Activated T-helper 17 cell treated with anti-CD3 and anti-CD28 coated beads, Interleukin-2, amount 50 U/mL, for 72 hours (primary cell): ENCODE measurements at regions not wholly inside any gene's neighbourhood (a gene's known extent, or its start where the extent isn't known, plus 50 kb on each side); places are given as distances from the start of the nearest gene placed in this dataset.

Experiments used
- ATAC-seq: fragments of 150-1000 bp; cut with Tn5 transposase; replicated peaks from 2 replicates; pipeline ENCODE4 v1.10.0; 2021; ENCODE audit warnings: mild to moderate bottlenecking, moderate library complexity
- H3K27ac Mint-ChIP-seq: one replicate; pipeline ENCODE4 v1.8.0; 2022; ENCODE audit warnings: mixed read lengths
- H3K27me3 Mint-ChIP-seq: one replicate; pipeline ENCODE4 v1.8.0; 2022; ENCODE audit warnings: mixed read lengths
- H3K36me3 Mint-ChIP-seq: one replicate; pipeline ENCODE4 v1.8.0; 2022; ENCODE audit warnings: low read depth, mild to moderate bottlenecking, mixed read lengths
- H3K4me1 Mint-ChIP-seq: one replicate; pipeline ENCODE4 v1.8.0; 2022; ENCODE audit warnings: mixed read lengths
- H3K4me3 Mint-ChIP-seq: one replicate; pipeline ENCODE4 v1.8.0; 2022; ENCODE audit warnings: mild to moderate bottlenecking, mixed read lengths
- H3K9me3 Mint-ChIP-seq: one replicate; pipeline ENCODE4 v1.8.0; 2022; ENCODE audit warnings: mixed read lengths

DNA sequence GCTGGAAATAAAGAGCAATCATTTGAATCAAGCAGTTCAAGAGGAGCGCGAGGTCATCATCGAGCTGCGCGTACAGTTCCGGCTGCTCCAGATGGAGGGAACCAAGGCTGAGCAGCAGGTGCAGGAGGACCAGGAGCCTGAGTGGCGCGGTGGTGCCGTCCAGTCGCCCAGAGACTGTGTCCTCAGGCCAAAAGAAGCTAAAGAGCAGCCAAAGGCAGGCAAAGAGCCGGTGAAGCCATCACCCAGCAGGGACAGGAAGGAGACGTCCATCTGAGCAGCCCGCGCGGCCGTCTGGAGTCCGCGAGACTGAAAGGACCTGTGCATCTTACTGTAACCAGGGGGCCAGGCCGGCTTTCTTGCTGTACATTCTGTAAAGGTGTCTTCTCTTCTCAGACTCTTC, 277.2 kb upstream of the TTC14 start:
- ATAC-seq, result no peak
- no peaks in the 10 kb centered on the region for H3K9me3 Mint-ChIP-seq
- H3K4me1 Mint-ChIP-seq, result no peaks in the 10 kb centered on the region
- no peak overlapping the region for H3K4me3 Mint-ChIP-seq
- H3K36me3 Mint-ChIP-seq, result no peaks in the 10 kb centered on the region
- H3K27ac Mint-ChIP-seq, result no peak overlapping the region
- H3K27me3 Mint-ChIP-seq, result no peaks in the 10 kb centered on the region

DNA sequence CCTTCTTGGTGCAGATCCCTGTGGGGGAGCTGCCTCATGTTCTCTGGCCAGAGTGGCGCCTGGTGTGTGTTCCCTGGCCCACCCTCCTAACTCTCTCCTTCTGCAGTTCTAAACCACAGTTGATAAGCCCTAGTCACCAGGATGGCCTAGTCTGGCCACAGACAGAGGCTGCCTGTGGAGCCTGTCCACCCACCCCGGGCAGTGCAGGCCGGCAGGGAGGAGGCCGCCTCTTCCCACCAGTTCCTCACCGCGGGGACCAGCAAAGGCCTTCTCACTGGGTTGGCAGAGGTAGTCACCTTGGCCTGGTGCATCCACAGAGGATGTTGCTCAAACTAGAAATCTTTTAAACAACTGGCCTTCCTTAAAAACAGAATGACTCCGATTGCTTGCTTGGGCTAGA, 276.4 kb upstream of the TTC14 start:
- no peak for ATAC-seq
- Mint-ChIP-seq H3K4me1 (no peaks in the 10 kb centered on the region), H3K27ac (no peak overlapping the region), H3K9me3 (no peaks in the 10 kb centered on the region), H3K36me3 (no peaks in the 10 kb centered on the region), H3K4me3 (no peak overlapping the region), H3K27me3 (no peaks in the 10 kb centered on the region)

DNA sequence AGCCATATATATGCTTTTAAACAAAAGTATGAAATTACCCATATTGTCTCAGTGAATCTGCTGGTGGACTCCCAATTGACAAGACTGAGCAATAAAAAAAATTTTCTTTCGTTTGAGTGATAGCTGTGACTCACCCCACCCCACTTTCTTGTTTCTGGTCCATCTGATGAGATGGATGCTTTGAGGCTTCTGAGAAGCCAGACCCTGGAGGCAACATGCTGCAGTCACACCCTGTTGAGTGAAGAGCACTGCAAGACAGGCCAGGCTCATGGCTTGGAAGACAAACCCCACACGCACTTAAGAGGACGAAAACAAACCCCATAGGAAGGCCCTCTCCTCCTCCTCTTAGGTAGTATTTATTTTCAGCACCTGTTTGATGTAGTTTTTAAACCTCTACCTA, 276.0 kb upstream of the TTC14 start:
- no peaks in the 10 kb centered on the region for H3K9me3 Mint-ChIP-seq

DNA sequence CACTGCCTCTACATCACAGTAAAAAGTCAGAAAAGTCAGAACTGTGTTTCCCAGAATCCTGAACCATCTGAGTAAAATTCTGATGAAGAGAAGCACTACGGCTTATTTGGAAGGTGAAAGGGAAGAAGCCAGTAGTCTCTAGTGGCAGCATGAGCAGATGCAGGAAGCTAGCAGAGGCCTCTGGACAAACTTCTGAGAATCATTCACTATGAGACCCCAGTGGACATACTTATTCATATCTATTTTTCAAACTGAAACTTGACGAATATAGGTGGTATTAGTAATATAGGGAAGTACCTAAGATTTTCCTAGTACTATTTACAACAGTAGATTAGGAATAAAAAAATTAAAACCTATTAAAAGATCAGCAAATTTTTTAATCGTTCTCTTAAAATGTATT, 272.8 kb upstream of the TTC14 start:
- Mint-ChIP-seq H3K36me3 (no peaks in the 10 kb centered on the region), H3K4me1 (no peaks in the 10 kb centered on the region), H3K27me3 (no peaks in the 10 kb centered on the region), H3K27ac (no peak overlapping the region), H3K9me3 (no peaks in the 10 kb centered on the region), H3K4me3 (no peak overlapping the region)
- no peak for ATAC-seq

More for the DNA sequence above, 276.0 kb upstream of the TTC14 start:
- Mint-ChIP-seq H3K27me3 (no peaks in the 10 kb centered on the region), H3K4me1 (no peaks in the 10 kb centered on the region), H3K36me3 (no peaks in the 10 kb centered on the region), H3K27ac (no peak overlapping the region), H3K4me3 (no peak overlapping the region)
- no peak for ATAC-seq

DNA sequence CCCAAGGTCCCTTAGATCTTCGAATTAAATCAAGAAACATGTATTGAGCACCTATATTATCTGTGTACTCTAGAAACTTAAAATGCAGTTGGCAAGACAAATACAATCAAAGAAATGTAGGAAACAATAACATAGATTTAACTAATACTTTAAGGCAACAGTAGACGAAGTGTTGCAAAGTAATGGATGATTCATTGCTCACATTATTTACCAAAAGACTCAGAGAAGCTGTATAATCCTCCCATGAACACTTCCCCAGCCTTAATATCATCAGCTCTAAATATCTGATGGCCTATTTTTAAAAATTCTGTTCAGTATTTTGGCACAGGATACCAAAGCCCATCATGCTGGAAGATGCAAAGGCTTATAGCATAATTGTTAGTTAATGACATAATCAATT, 272.1 kb upstream of the TTC14 start:
- no peaks in the 10 kb centered on the region for H3K27me3 Mint-ChIP-seq
- no peak for ATAC-seq
- no peaks in the 10 kb centered on the region for H3K36me3 Mint-ChIP-seq
- no peak overlapping the region for H3K27ac Mint-ChIP-seq
- H3K4me1 Mint-ChIP-seq, result no peaks in the 10 kb centered on the region
- no peaks in the 10 kb centered on the region for H3K9me3 Mint-ChIP-seq
- no peak overlapping the region for H3K4me3 Mint-ChIP-seq

DNA sequence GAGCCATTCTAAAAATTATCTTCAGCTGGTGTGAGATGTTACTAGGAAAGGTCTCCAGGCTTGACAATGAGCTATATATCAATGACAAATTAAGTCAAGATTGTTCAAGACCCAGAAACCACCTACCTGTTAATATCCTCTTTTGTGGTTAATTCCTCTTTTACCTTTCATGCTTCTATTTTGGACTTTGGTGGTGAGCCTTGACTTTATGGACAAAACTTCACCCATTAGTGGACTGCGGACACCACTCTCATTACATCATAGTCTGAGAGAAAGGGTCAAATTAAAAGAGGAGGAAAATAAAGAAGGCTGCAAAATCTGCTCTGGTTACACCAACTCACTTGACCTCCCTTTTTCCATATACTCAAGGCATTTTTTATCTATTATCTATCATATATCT, 271.5 kb upstream of the TTC14 start:
- ATAC-seq, result no peak

DNA sequence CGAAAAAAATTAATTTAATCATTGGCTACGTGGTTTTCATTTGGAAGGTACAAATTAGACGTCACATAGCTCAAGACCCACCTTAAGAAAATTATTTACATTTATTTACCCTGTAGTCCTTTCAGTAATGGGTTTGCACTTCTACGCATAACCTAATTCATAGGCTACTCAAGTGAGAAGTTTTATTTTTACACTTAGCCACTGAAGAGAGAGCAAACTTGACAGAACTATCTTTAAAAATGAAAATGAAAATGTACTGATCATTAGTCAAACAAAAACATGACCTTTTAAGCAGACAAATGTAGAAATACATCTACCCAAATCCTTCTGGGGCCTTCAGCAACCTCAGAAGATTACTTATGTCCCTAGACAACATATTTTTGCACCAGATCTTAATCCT, 269.4 kb upstream of the TTC14 start:
- Mint-ChIP-seq H3K27me3 (no peaks in the 10 kb centered on the region), H3K9me3 (no peaks in the 10 kb centered on the region), H3K4me3 (no peak overlapping the region), H3K4me1 (no peaks in the 10 kb centered on the region), H3K36me3 (no peaks in the 10 kb centered on the region), H3K27ac (no peak overlapping the region)
- ATAC-seq, result no peak

More for the DNA sequence above, 271.5 kb upstream of the TTC14 start:
- Mint-ChIP-seq H3K27me3 (no peaks in the 10 kb centered on the region), H3K27ac (no peak overlapping the region), H3K4me3 (no peak overlapping the region), H3K9me3 (no peaks in the 10 kb centered on the region), H3K4me1 (no peaks in the 10 kb centered on the region), H3K36me3 (no peaks in the 10 kb centered on the region)

DNA sequence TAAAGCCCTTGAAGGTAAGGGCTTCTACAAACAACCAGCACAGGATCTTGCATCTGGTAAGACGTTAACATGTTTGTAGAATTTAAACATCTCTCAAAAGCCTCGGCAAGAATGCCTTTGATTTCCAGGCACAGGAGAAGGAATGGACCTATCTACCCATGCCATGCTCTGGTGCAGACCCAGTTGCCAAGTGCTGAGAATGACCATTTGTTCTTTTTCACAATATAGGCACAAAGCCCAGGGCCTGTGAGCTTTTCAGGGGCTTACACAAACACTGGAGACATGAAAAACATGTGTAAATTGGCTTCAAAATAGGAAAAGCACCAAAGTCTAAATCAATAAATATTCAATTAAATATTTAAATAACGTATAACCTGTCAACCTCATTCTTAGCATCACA, 266.9 kb upstream of the TTC14 start:
- no peak for ATAC-seq

DNA sequence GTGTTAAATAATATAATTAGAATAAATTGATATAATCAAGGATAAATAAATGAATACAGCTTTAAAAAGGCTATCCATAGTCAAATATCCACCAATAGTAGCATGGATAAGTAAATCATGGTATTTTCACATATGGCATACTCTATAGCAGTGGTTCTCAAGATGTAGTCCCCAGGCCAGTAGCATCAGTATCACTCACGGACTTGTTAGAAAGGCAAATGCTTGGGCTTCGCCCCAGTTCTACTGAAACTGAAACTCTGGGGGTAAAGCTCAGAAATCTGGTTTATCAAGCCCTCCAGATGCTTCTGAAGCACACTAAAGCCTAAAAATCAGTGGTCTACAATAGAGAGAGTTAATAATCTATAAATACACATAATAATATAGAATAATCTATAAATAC, 261.6 kb upstream of the TTC14 start:
- H3K9me3 Mint-ChIP-seq, result no peaks in the 10 kb centered on the region
- no peaks in the 10 kb centered on the region for H3K27me3 Mint-ChIP-seq
- no peaks in the 10 kb centered on the region for H3K36me3 Mint-ChIP-seq
- no peaks in the 10 kb centered on the region for H3K4me1 Mint-ChIP-seq
- no peak overlapping the region for H3K27ac Mint-ChIP-seq
- ATAC-seq, result no peak
- no peak overlapping the region for H3K4me3 Mint-ChIP-seq

More for the DNA sequence above, 266.9 kb upstream of the TTC14 start:
- H3K4me1 Mint-ChIP-seq, result no peaks in the 10 kb centered on the region
- no peaks in the 10 kb centered on the region for H3K9me3 Mint-ChIP-seq
- no peak overlapping the region for H3K27ac Mint-ChIP-seq
- H3K4me3 Mint-ChIP-seq, result no peak overlapping the region
- no peaks in the 10 kb centered on the region for H3K36me3 Mint-ChIP-seq
- H3K27me3 Mint-ChIP-seq, result no peaks in the 10 kb centered on the region

DNA sequence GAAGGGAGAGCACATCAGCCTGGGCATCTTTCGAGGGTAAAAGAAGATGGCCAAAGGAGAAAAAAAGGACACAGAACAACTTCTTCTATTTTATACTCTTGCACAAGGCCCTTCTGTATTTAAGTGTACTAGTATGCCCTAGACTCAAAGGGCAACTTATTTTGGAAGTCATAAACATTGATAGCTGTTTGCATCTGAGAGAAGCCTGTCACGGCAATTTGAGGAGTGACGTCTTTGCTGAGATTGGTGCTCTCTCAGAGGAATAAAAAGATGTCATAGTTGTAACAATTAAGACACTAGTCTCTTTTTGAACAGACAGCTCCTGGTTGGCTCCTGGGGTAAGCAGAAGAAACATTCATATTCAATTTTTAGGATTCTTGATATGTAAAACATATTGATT, 260.4 kb upstream of the TTC14 start:
- H3K4me1 Mint-ChIP-seq, result no peaks in the 10 kb centered on the region
- no peaks in the 10 kb centered on the region for H3K9me3 Mint-ChIP-seq
- H3K4me3 Mint-ChIP-seq, result no peak overlapping the region
- no peaks in the 10 kb centered on the region for H3K36me3 Mint-ChIP-seq
- no peak for ATAC-seq
- H3K27ac Mint-ChIP-seq, result no peak overlapping the region
- no peaks in the 10 kb centered on the region for H3K27me3 Mint-ChIP-seq

DNA sequence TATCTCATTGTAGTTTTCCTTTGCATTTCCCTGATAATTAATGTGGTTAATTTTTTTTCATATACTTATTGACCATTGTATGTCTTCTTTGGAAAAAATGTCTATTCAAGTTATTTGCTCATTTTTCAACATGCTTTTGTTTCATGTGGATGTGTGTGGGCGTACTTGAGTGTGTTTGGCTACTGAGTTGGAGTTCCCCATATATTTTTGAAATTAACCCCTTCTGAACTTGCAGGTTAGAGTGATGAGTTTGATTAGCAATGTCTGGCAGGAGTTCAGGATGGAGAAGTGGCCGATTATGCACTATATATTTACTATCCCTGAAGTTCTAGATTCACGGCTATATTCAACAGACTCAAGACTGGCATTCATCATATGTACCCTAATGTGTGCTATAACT, 250.4 kb upstream of the TTC14 start:
- H3K27me3 Mint-ChIP-seq, result peaks cover 3% of the 10 kb centered on the region
- H3K36me3 Mint-ChIP-seq, result no peaks in the 10 kb centered on the region
- no peak overlapping the region for H3K27ac Mint-ChIP-seq
- no peaks in the 10 kb centered on the region for H3K4me1 Mint-ChIP-seq
- no peak overlapping the region for H3K4me3 Mint-ChIP-seq
- no peaks in the 10 kb centered on the region for H3K9me3 Mint-ChIP-seq
- ATAC-seq, result no peak

DNA sequence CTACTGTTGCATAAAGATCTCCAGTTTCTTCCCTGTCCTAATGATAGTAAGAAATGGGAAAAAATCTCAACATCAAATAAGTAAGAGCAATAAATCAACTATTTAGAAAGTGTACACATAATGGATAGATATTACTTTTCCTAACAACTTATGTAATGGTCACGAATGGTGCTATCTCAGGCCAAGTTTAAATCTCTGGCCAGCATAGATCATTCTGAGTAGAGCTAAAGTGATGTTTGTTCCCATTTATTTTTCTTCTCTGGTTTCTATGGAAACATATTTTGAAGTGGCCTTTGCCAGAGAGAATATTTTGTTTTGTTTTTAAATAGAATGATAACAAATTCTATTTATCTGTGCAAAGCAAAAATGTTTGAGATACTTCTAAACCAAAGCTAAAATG, 249.7 kb upstream of the TTC14 start:
- no peak for ATAC-seq
- H3K36me3 Mint-ChIP-seq, result no peaks in the 10 kb centered on the region
- no peak overlapping the region for H3K27ac Mint-ChIP-seq
- peaks cover 4% of the 10 kb centered on the region for H3K27me3 Mint-ChIP-seq
- H3K4me1 Mint-ChIP-seq, result no peaks in the 10 kb centered on the region
- no peak overlapping the region for H3K4me3 Mint-ChIP-seq
- no peaks in the 10 kb centered on the region for H3K9me3 Mint-ChIP-seq

DNA sequence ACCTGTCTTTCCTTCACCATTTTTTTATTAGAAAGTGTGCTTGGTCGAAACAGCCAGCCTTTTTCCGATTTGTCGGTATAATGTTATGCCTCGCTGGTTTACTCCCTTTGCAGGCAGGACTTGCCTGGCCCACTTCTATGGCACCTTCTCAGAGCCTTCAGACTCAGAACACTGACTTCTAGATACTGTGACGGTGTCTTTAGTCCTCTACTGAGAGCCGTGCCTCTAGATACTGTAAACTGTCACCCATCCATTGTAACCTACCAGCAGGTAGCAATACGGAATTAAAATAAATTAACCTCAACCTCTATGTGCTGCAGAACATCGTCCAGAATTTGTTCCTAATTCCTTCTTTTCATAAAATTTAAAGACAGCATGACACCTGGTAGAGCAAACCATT, 247.7 kb upstream of the TTC14 start:
- H3K4me3 Mint-ChIP-seq, result no peak overlapping the region
- H3K4me1 Mint-ChIP-seq, result no peaks in the 10 kb centered on the region
- H3K36me3 Mint-ChIP-seq, result no peaks in the 10 kb centered on the region
- H3K9me3 Mint-ChIP-seq, result no peaks in the 10 kb centered on the region
- peaks cover 6% of the 10 kb centered on the region for H3K27me3 Mint-ChIP-seq
- no peak for ATAC-seq
- no peak overlapping the region for H3K27ac Mint-ChIP-seq

DNA sequence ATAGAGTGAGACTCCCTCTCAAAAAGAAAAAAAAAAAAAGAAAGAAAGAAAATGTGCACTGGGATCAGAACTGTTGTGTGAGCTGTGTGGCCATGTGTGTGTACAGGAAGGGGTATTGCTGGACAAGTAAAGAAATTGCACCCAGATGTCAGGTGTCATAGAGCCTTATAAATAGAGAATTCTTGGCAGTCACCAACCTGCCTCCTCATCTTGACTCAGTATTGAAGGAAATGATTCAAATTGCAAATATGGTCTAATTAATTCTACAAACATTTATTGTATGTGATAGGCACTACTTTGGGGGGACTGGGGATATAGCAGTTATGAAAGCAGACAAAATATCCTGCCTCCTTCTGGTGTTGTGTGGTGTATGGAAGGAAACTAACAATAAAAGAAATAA, 243.8 kb upstream of the TTC14 start:
- Mint-ChIP-seq H3K9me3 (peaks cover 5% of the 10 kb centered on the region), H3K27me3 (peaks cover 6% of the 10 kb centered on the region), H3K4me1 (no peaks in the 10 kb centered on the region), H3K36me3 (no peaks in the 10 kb centered on the region), H3K4me3 (no peak overlapping the region), H3K27ac (no peak overlapping the region)
- no peak for ATAC-seq

DNA sequence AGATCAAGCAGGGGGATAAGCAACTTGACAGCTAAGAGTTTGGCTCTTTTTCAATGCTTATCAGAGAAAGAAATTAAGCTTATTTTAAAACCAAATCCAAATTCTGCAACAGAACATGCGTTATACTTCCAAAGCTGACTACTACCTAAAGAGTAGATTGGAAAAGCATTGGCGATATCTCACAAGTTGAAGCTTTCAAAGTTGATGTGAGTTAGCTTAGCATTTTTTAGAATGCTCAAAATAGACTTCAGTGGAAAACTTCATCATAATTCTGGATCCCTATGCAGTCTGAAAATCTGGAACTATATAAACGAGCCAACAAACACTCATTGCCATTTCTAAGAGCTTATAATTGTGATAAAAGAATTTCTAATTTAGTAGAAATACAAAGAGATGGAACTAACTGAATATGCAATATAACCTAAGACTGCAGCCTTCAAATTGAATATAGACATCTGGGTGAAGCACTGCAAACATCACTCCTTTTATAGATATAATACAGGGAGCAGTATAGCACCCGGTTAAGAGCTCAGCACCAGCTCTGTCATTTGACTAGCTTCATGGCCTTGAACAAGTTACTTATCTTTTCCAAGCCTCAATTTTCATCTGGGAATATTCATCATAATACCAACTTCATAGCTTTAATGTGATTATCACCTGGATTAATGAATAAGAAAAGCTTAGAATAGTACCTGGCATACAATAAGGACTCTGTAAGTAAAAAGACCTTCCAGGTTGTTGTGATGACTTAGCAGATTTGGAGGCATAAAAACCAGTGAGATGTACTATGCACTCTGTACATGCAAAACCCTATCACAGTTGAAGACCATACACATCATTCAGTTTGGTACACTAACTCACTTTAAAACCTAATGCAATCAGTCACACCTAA, 242.7 kb upstream of the TTC14 start:
- Mint-ChIP-seq H3K27ac (no peak overlapping the region), H3K9me3 (peaks cover 5% of the 10 kb centered on the region), H3K27me3 (peaks cover 6% of the 10 kb centered on the region), H3K4me1 (no peaks in the 10 kb centered on the region), H3K4me3 (no peak overlapping the region), H3K36me3 (no peaks in the 10 kb centered on the region)
- no peak for ATAC-seq

DNA sequence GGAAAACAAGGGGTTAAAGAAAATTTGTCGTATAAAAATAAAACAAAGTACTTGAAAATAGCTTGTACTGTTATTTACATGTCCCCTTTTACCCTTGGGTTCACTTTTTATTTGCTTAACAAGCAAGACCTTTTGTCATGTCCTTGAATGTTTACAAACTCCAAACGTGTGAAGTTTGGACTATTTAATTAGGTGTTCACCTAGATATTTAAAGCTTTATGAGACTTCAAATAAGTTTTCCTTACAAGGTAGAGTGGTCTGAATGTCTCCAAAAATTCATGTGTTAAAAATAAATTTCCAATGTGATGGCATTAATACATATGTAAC, 242.0 kb upstream of the TTC14 start:
- Mint-ChIP-seq H3K36me3 (no peaks in the 10 kb centered on the region), H3K4me3 (no peak overlapping the region), H3K27me3 (peaks cover 6% of the 10 kb centered on the region), H3K9me3 (peaks cover 5% of the 10 kb centered on the region), H3K4me1 (no peaks in the 10 kb centered on the region), H3K27ac (no peak overlapping the region)
- no peak for ATAC-seq
